ENCODE measurements at regions not wholly inside any gene's neighbourhood (a gene's known extent, or its start where the extent isn't known, plus 50 kb on each side); places are given as distances from the start of the nearest gene placed in this dataset.

- TF ChIP-seq CTCF (IDR thresholded peaks at IDR 0.05), result no peak
- no peak for TF ChIP-seq ZNF532 (CRISPR knock-in tag; IDR thresholded peaks at IDR 0.05; ENCODE audit: borderline replicate concordance)
- TF ChIP-seq SP1 (CRISPR knock-in tag; conservative IDR thresholded peaks at IDR 0.05), result no peak
- no peak for TF ChIP-seq STAT6 (CRISPR knock-in tag; conservative IDR thresholded peaks at IDR 0.05; ENCODE audit: low read depth)
- no peak for TF ChIP-seq ATF2 (CRISPR knock-in tag; IDR thresholded peaks at IDR 0.05; ENCODE audit: borderline replicate concordance, low read depth)
Observed at GRCh38 chr12:85673921-85674420, 162.2 kb downstream of the RASSF9 start.

Data from WTC11 (cell line).